ENCODE measurements at regions not wholly inside any gene's neighbourhood (a gene's known extent, or its start where the extent isn't known, plus 50 kb on each side); places are given as distances from the start of the nearest gene placed in this dataset.

DNA sequence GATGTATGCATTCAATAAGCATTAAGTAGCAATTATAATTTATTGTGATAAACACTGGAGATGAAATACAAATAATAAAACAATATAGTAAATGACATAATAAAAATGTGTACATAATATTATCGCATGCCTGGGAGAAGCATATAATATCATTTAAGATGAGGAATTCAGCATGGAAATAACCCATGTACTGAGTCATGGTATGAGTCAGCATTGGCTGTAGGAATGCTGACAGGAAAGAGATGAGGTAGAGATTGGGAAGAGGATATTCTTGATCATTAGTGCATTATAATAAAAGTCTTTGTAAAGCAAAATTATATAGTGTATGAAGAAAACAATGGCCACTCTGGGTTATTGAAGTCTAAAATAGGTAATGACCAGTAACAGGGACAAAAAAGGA lies 82.8 kb downstream of the MAGEB10 start:
- TF ChIP-seq CTCF (IDR thresholded peaks at IDR 0.05) = no peak
- TF ChIP-seq POLR2A (IDR thresholded peaks at IDR 0.05; ENCODE audit: low read depth) = no peak
